ENCODE measurements at regions not wholly inside any gene's neighbourhood (a gene's known extent, or its start where the extent isn't known, plus 50 kb on each side); places are given as distances from the start of the nearest gene placed in this dataset.
A peak's percentile ranks its signal among the peaks of the same experiment; 100 is the strongest.

- Histone ChIP-seq H3K23ac (ENCODE audit: low read depth, low read length) (no peak overlapping the region), H3K4me2 (ENCODE audit: low read depth, low read length) (no peak overlapping the region), H2BK15ac (ENCODE audit: low read depth, low read length) (no peak overlapping the region), H3K56ac (ENCODE audit: extremely low read depth, insufficient read depth, low read length) (no peak overlapping the region), H4K20me1 (ENCODE audit: insufficient read depth, low read length) (no peaks in the 10 kb centered on the region), H2AFZ (replicated peaks; ENCODE audit: low read length, poor library complexity) (no peak overlapping the region), H3K9me3 (ENCODE audit: control insufficient read depth, insufficient read depth, low read length) (no peaks in the 10 kb centered on the region), H3K27ac (ENCODE audit: insufficient read depth, low read length) (no peak overlapping the region), H3K4me1 (ENCODE audit: control insufficient read depth, insufficient read depth, low read length) (peaks cover 5% of the 10 kb centered on the region), H3K36me3 (ENCODE audit: control insufficient read depth, insufficient read depth, low read length) (no peaks in the 10 kb centered on the region), H3K14ac (replicated peaks; ENCODE audit: low read depth, low read length) (no peak overlapping the region), H3K79me1 (ENCODE audit: low read depth in 1 of 2, low read length in 2 of 2) (no peaks in the 10 kb centered on the region), H4K5ac (ENCODE audit: low read depth, low read length) (no peak overlapping the region), H2BK20ac (ENCODE audit: low read depth, low read length) (no peak overlapping the region), H2BK5ac (ENCODE audit: low read depth, low read length, poor library complexity, severe bottlenecking) (no peak overlapping the region), H3K4ac (ENCODE audit: low read depth, low read length) (0 out of 2 replicates have a peak overlapping the region, but pooled peaks have one; percentile 17), H4K91ac (ENCODE audit: insufficient read depth, low read depth, low read length) (no peak overlapping the region), H2AK5ac (ENCODE audit: low read depth, low read length) (no peak overlapping the region), H4K8ac (ENCODE audit: low read depth in 2 of 2, low read length in 2 of 2) (no peak overlapping the region), H3K18ac (ENCODE audit: low read depth, low read length) (no peak overlapping the region), H3K9ac (ENCODE audit: low read depth, low read length) (no peak overlapping the region), H3K27me3 (ENCODE audit: control insufficient read depth, insufficient read depth, low read length) (no peaks in the 10 kb centered on the region), H3K4me3 (ENCODE audit: insufficient read depth, low read depth, low read length) (no peak overlapping the region), H3K9me1 (ENCODE audit: insufficient read depth, low read length) (peaks cover 4% of the 10 kb centered on the region; the same call in 1 of the 2 replicates), H2AK9ac (replicated peaks; ENCODE audit: low read depth, low read length, poor library complexity) (no peak overlapping the region), H2BK120ac (ENCODE audit: low read depth, low read length) (no peak overlapping the region)
- ATAC-seq (ENCODE audit: low read depth): no peak
- no peak for TF ChIP-seq MXI1 (IDR thresholded peaks at IDR 0.05; ENCODE audit: borderline replicate concordance, low read depth, low read length)
- no peak for TF ChIP-seq SMC3 (IDR thresholded peaks at IDR 0.05; ENCODE audit: low read depth, low read length)
- TF ChIP-seq RFX5 (IDR thresholded peaks at IDR 0.05; ENCODE audit: low read depth, low read length): no peak
- no peak for TF ChIP-seq USF2 (IDR thresholded peaks at IDR 0.05; ENCODE audit: low read depth, low read length)
- TF ChIP-seq CTCF (conservative IDR thresholded peaks at IDR 0.05; ENCODE audit: low read depth, low read length): no peak
- no peak for TF ChIP-seq CHD1 (IDR thresholded peaks at IDR 0.05; ENCODE audit: low read depth, low read length)
- TF ChIP-seq RAD21 (IDR thresholded peaks at IDR 0.05; ENCODE audit: low read length): no peak
- TF ChIP-seq MAFK (IDR thresholded peaks at IDR 0.05; ENCODE audit: low read depth, low read length): no peak
- no peak for TF ChIP-seq MAZ (IDR thresholded peaks at IDR 0.05; ENCODE audit: borderline replicate concordance, low read depth, low read length)
- TF ChIP-seq BHLHE40 (IDR thresholded peaks at IDR 0.05; ENCODE audit: low read depth, low read length): no peak
- no peak for TF ChIP-seq NFE2L2 (IDR thresholded peaks at IDR 0.05; ENCODE audit: low read depth, low read length)
- no peak for TF ChIP-seq POLR2A (IDR thresholded peaks at IDR 0.05; ENCODE audit: low read depth, low read length)
- CTCF ChIA-PET: no interaction called here
- no TSS peak for BruUV-seq (replicated peaks)
- POLR2A ChIA-PET (ENCODE audit: unreplicated experiment): no interaction called here
- intact Hi-C loops (cut with micrococcal nuclease) (no loop called here), dilution Hi-C loops (cut with HindIII; ENCODE audit: low sequenced_read_pairs, unreplicated experiment) (no loop called here), in situ Hi-C loops (cut with MboI; ENCODE audit: low sequenced_read_pairs) (no loop called here)
- no peak for DNase-seq
- WGBS, 2 experiments (ENCODE audit: extremely low coverage in 2 of 2, insufficient read length in 1 of 2): no CpG with 5 or more reads among the region's 3 CpGs
These were observed 190.0 kb downstream of the ETS1 start for GRCh38 chr11:128397362-128397761.
